Testis (tissue), 2 donors: ENCODE measurements at regions not wholly inside any gene's neighbourhood (a gene's known extent, or its start where the extent isn't known, plus 50 kb on each side); places are given as distances from the start of the nearest gene placed in this dataset.

ENCODE experiments used
- DNase-seq: peaks from one replicate; pipeline ENCODE4 v3.0.0-alpha.2; 2019
- H3K27ac ChIP-seq, 2 donors: fragments of 200-600 bp; sonication (generic); one replicate each; pipeline ENCODE4 v1.5.1; 2019
- H3K27me3 ChIP-seq: fragments of 200-600 bp; sonication (generic); one replicate; pipeline ENCODE4 v1.5.1; 2019
- H3K36me3 ChIP-seq: fragments of 200-600 bp; sonication (generic); one replicate; pipeline ENCODE4 v1.5.1; 2017; ENCODE audit warnings: low read depth; ENCODE audit errors: missing control alignments
- H3K4me1 ChIP-seq: fragments of 200-600 bp; sonication (generic); one replicate; pipeline ENCODE4 v1.5.1; 2019
- H3K4me3 ChIP-seq, 2 donors: fragments of 200-600 bp; sonication (generic); one replicate each; pipeline ENCODE4 v1.5.1; 2017 to 2019
- H3K9me3 ChIP-seq: fragments of 200-600 bp; sonication (generic); one replicate; pipeline ENCODE4 v1.5.1; 2017
- POLR2A ChIP-seq: fragments of 450-650 bp; IDR thresholded peaks from one replicate; pipeline ENCODE4 v1.6.1; 2017; ENCODE audit warnings: antibody characterized with exemption, mild to moderate bottlenecking, moderate library complexity
- WGBS, 2 donors: methylation state at CpG; one replicate each; pipeline ENCODE4 v1.1.5; 2018; 5-methylcytosine and 5-hydroxymethylcytosine counted together
- intact Hi-C: fragments of 100-400 bp; cut with DNase I; formaldehyde crosslinking; loops from one replicate; pipeline ENCODE4 v1.15.1; 2023; ENCODE audit warnings: low total_unique reads
- TF ChIP-seq, protein P1 (sequence below), 3 experiments: fragments of 450-650 bp in 2 of 3; fragments of 200-600 bp in 1 of 3; sonication (generic) in 1 of 3; IDR thresholded peaks; one replicate each; pipeline ENCODE4 v1.5.1; 2016 to 2019; ENCODE audit warnings: antibody characterized with exemption in 3 of 3, mild to moderate bottlenecking in 2 of 3, moderate library complexity in 1 of 3

DNA sequence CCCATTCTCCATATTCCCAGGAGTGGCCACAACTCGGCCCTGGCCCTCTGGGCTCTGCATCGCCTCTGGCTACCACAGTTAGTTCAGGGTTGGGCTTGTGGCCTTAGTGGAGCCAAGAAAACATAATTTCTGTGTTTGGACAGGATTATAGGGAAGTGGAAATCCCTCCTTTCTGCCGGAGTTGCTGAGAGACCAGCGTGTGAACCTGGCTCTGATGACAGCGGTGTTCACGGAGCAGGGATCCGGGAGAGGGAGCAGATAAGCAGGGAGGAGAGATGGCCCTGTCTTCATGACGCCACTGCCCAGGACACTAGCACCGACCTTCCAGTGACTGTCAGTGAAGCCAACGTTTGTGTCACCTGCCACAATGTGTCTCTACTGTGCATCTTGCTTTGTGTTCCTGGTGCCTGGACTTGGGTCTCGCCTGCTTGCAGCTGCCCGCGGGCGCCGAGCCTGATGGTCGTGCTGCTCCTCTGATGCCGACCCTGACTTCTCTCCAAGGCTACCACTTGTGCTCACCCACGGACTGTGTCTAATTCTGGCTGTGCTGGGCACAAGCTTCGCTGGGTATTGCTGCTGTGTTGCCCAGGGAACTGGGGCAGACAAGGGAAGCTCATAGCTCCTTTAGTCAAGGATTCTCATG, 67.0 kb upstream of the VIPR2 start:
- H3K27me3 ChIP-seq, result no peaks in the 10 kb centered on the region
- H3K9me3 ChIP-seq, result no peaks in the 10 kb centered on the region
- TF ChIP-seq, protein P1, sequence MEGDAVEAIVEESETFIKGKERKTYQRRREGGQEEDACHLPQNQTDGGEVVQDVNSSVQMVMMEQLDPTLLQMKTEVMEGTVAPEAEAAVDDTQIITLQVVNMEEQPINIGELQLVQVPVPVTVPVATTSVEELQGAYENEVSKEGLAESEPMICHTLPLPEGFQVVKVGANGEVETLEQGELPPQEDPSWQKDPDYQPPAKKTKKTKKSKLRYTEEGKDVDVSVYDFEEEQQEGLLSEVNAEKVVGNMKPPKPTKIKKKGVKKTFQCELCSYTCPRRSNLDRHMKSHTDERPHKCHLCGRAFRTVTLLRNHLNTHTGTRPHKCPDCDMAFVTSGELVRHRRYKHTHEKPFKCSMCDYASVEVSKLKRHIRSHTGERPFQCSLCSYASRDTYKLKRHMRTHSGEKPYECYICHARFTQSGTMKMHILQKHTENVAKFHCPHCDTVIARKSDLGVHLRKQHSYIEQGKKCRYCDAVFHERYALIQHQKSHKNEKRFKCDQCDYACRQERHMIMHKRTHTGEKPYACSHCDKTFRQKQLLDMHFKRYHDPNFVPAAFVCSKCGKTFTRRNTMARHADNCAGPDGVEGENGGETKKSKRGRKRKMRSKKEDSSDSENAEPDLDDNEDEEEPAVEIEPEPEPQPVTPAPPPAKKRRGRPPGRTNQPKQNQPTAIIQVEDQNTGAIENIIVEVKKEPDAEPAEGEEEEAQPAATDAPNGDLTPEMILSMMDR (IDR thresholded peaks at IDR 0.05), result no peak
- TF ChIP-seq POLR2A, result no peak
- no peak overlapping the region for H3K4me3 ChIP-seq
- H3K36me3 ChIP-seq, result no peaks in the 10 kb centered on the region
- intact Hi-C loops, result no loop called here
- WGBS, 2 donors, result 57 to 63% methylated on average over 15 to 19 of the region's 19 CpGs
- H3K4me1 ChIP-seq, result no peaks in the 10 kb centered on the region
- H3K27ac ChIP-seq, result no peak overlapping the region
- no peak for DNase-seq

DNA sequence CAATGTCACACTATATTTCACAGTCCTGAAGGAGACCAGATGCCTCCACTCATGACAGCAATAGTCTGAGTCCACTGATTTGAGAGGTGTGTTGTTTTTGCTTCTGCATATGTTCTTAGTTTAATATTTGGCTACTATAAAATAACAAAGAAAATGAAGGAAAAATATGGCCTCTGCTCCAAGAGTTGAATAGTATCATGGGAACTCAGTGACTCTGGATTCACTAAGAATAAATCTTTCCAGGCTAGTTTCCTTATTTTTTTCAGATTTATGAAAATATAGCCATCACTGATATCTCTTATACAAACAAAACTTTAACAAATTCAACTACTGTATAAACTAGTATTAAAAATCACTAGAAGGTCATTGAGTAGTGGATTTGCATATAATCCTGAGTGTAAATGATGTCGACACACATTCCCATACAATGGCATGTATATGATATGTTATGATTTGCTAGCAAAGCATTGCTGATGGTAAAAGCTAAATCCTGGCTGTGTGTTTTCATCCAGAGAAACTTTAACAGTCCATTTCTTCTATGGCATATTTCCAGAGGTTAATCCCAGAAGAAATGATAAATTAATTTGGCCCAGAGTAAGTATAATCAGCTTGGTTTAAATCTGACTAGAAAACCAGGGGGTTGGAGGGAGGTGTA, 66.0 kb upstream of the VIPR2 start:
- Histone ChIP-seq H3K27ac (no peak overlapping the region), H3K4me3 (no peak overlapping the region), H3K9me3 (no peaks in the 10 kb centered on the region), H3K27me3 (no peaks in the 10 kb centered on the region), H3K36me3 (no peaks in the 10 kb centered on the region), H3K4me1 (no peaks in the 10 kb centered on the region)
- intact Hi-C loops, result no loop called here
- TF ChIP-seq, protein P1 (IDR thresholded peaks at IDR 0.05), result no peak
- no peak for TF ChIP-seq POLR2A
- no peak for DNase-seq
- 94 to 97% methylated on average over 1 of the region's 1 CpG for WGBS, 2 donors

- 70 to 83% methylated on average over 3 of the region's 3 CpGs for WGBS, 2 donors
- intact Hi-C loops, result no loop called here
- H3K4me1 ChIP-seq, result no peaks in the 10 kb centered on the region
- TF ChIP-seq POLR2A, result no peak
- TF ChIP-seq, protein P1 (IDR thresholded peaks at IDR 0.05), result no peak
- no peak for DNase-seq
- no peaks in the 10 kb centered on the region for H3K9me3 ChIP-seq
- H3K27me3 ChIP-seq, result no peaks in the 10 kb centered on the region
- H3K4me3 ChIP-seq, result no peak overlapping the region
- no peaks in the 10 kb centered on the region for H3K36me3 ChIP-seq
- H3K27ac ChIP-seq, result no peak overlapping the region
Observed at GRCh38 chr7:159209429-159209828, 64.8 kb upstream of the VIPR2 start.

GRCh38 chr7:159207951-159208350, 63.3 kb upstream of the VIPR2 start:
- no peaks in the 10 kb centered on the region for H3K27me3 ChIP-seq
- intact Hi-C loops, result no loop called here
- no peaks in the 10 kb centered on the region for H3K4me1 ChIP-seq
- no peak overlapping the region for H3K4me3 ChIP-seq
- no peak overlapping the region for H3K27ac ChIP-seq
- TF ChIP-seq, protein P1 (IDR thresholded peaks at IDR 0.05), result no peak
- no peak for TF ChIP-seq POLR2A
- WGBS, 2 donors, result 89 to 91% methylated on average over 2 of the region's 2 CpGs
- no peak for DNase-seq
- no peaks in the 10 kb centered on the region for H3K9me3 ChIP-seq
- H3K36me3 ChIP-seq, result no peaks in the 10 kb centered on the region

DNA sequence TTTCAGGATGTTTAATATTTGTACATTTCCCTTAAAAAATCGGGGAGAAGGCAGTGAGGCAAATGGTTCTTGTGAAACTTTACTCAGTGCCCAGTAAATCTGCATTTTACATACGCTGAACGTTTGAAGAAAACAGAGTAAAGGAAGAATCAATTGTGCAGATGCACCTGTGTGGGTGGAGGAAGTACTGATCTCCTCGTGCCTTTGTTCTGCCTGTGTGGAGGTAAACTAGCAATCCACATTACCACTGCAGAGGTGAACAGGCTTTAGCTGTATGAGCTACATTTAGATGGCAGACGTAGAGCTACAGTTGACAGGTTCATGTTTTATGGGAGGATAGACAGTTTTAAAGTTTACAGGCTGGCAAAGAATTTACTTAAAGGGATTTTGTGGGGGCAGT, 62.7 kb upstream of the VIPR2 start:
- Histone ChIP-seq H3K9me3 (no peaks in the 10 kb centered on the region), H3K27me3 (no peaks in the 10 kb centered on the region), H3K27ac (no peak overlapping the region), H3K4me3 (no peak overlapping the region), H3K36me3 (no peaks in the 10 kb centered on the region), H3K4me1 (no peaks in the 10 kb centered on the region)
- intact Hi-C loops, result no loop called here
- no peak for DNase-seq
- TF ChIP-seq POLR2A, result no peak
- TF ChIP-seq, protein P1 (IDR thresholded peaks at IDR 0.05), result no peak
- 66 to 71% methylated on average over 5 of the region's 5 CpGs for WGBS, 2 donors
